ENCODE measurements at regions not wholly inside any gene's neighbourhood (a gene's known extent, or its start where the extent isn't known, plus 50 kb on each side); places are given as distances from the start of the nearest gene placed in this dataset.

- H3K27me3 ChIP-seq (replicated peaks; ENCODE audit: insufficient read depth, low read depth, low read length, poor library complexity): peaks cover 59% of the 10 kb centered on the region
- no peak overlapping the region for H3K4me3 ChIP-seq (ENCODE audit: low read depth, low read length, poor library complexity, severe bottlenecking)
- no peak for DNase-seq (ENCODE audit: low spot score)
- no peaks in the 10 kb centered on the region for H3K9me3 ChIP-seq (ENCODE audit: low read depth, low read length, poor library complexity, severe bottlenecking)
- no peak overlapping the region for H3K27ac ChIP-seq (ENCODE audit: low read depth, low read length, poor library complexity, severe bottlenecking)
- no peaks in the 10 kb centered on the region for H3K4me1 ChIP-seq (ENCODE audit: insufficient read depth, low read length, poor library complexity, severe bottlenecking)
- intact Hi-C loops (cut with micrococcal nuclease; ENCODE audit: unreplicated experiment): no loop called here
- no TSS peak for BruUV-seq (replicated peaks)
- ChIA-PET POLR2A (ENCODE audit: low non-redundant PET) (no interaction called here), CTCF (no interaction called here)
- TF ChIP-seq CTCF (conservative IDR thresholded peaks at IDR 0.05; ENCODE audit: low read depth, low read length): no peak
- TF ChIP-seq EZH2 (IDR thresholded peaks at IDR 0.05; ENCODE audit: borderline replicate concordance, low read depth, low read length, poor library complexity, severe bottlenecking): no peak
- no peaks in the 10 kb centered on the region for H3K36me3 ChIP-seq (ENCODE audit: insufficient read depth, low read length, poor library complexity, severe bottlenecking)
These were observed 311.0 kb downstream of the AGTPBP1 start for GRCh38 chr9:85430659-85431338.

- no TSS peak for BruUV-seq (replicated peaks)
- ChIA-PET POLR2A (ENCODE audit: low non-redundant PET) (no interaction called here), CTCF (no interaction called here)
- no peak overlapping the region for H3K27ac ChIP-seq (ENCODE audit: low read depth, low read length, poor library complexity, severe bottlenecking)
- intact Hi-C loops (cut with micrococcal nuclease; ENCODE audit: unreplicated experiment): loop anchor here (5.0 to 10.0 kb wide), 3 partner anchors 187 to 1021 kb away; no protein-coding TSS in a partner anchor
- H3K4me1 ChIP-seq (ENCODE audit: insufficient read depth, low read length, poor library complexity, severe bottlenecking): no peaks in the 10 kb centered on the region
- peaks cover 59% of the 10 kb centered on the region for H3K27me3 ChIP-seq (replicated peaks; ENCODE audit: insufficient read depth, low read depth, low read length, poor library complexity)
- TF ChIP-seq EZH2 (IDR thresholded peaks at IDR 0.05; ENCODE audit: borderline replicate concordance, low read depth, low read length, poor library complexity, severe bottlenecking): no peak
- H3K4me3 ChIP-seq (ENCODE audit: low read depth, low read length, poor library complexity, severe bottlenecking): no peak overlapping the region
- DNase-seq (ENCODE audit: low spot score): no peak
- no peaks in the 10 kb centered on the region for H3K9me3 ChIP-seq (ENCODE audit: low read depth, low read length, poor library complexity, severe bottlenecking)
- H3K36me3 ChIP-seq (ENCODE audit: insufficient read depth, low read length, poor library complexity, severe bottlenecking): no peaks in the 10 kb centered on the region
These were observed 313.5 kb downstream of the AGTPBP1 start for GRCh38 chr9:85428230-85428629.

- H3K4me1 ChIP-seq (ENCODE audit: insufficient read depth, low read length, poor library complexity, severe bottlenecking): no peaks in the 10 kb centered on the region
- no TSS peak for BruUV-seq (replicated peaks)
- peaks cover 58% of the 10 kb centered on the region for H3K27me3 ChIP-seq (replicated peaks; ENCODE audit: insufficient read depth, low read depth, low read length, poor library complexity)
- H3K9me3 ChIP-seq (ENCODE audit: low read depth, low read length, poor library complexity, severe bottlenecking): no peaks in the 10 kb centered on the region
- intact Hi-C loops (cut with micrococcal nuclease; ENCODE audit: unreplicated experiment): loop anchor here (5.0 to 10.0 kb wide), 3 partner anchors 187 to 1020 kb away; no protein-coding TSS in a partner anchor
- ChIA-PET POLR2A (ENCODE audit: low non-redundant PET) (no interaction called here), CTCF (no interaction called here)
- no peaks in the 10 kb centered on the region for H3K36me3 ChIP-seq (ENCODE audit: insufficient read depth, low read length, poor library complexity, severe bottlenecking)
- H3K27ac ChIP-seq (ENCODE audit: low read depth, low read length, poor library complexity, severe bottlenecking): no peak overlapping the region
- DNase-seq (ENCODE audit: low spot score): no peak
- no peak overlapping the region for H3K4me3 ChIP-seq (ENCODE audit: low read depth, low read length, poor library complexity, severe bottlenecking)
- TF ChIP-seq EZH2 (IDR thresholded peaks at IDR 0.05; ENCODE audit: borderline replicate concordance, low read depth, low read length, poor library complexity, severe bottlenecking): no peak
- TF ChIP-seq CTCF (conservative IDR thresholded peaks at IDR 0.05; ENCODE audit: low read depth, low read length): no peak
These were observed 314.0 kb downstream of the AGTPBP1 start for GRCh38 chr9:85427772-85428171.
